Esophagus (tissue), 2 donors: ENCODE measurements at regions not wholly inside any gene's neighbourhood (a gene's known extent, or its start where the extent isn't known, plus 50 kb on each side); places are given as distances from the start of the nearest gene placed in this dataset.

ENCODE experiments used
- H3K27ac ChIP-seq, 2 donors: one replicate each; pipeline ENCODE4 v1.5.1; 2013; ENCODE audit warnings: low read depth in 2 of 2, mild to moderate bottlenecking in 2 of 2, inconsistent platforms in 1 of 2, low read length in 1 of 2, moderate library complexity in 1 of 2
- H3K27me3 ChIP-seq, 2 donors: one replicate each; pipeline ENCODE4 v1.6.1; 2013; ENCODE audit warnings: low read length in 2 of 2, control low read depth in 1 of 2, mild to moderate bottlenecking in 1 of 2; ENCODE audit not compliant: insufficient read depth in 2 of 2, control insufficient read depth in 1 of 2
- H3K36me3 ChIP-seq, 2 donors: one replicate each; pipeline ENCODE4 v1.6.1; 2013; ENCODE audit warnings: low read length in 1 of 2; ENCODE audit not compliant: control insufficient read depth in 2 of 2, insufficient read depth in 2 of 2
- H3K4me1 ChIP-seq, 2 donors: one replicate each; pipeline ENCODE4 v1.6.1; 2013; ENCODE audit warnings: low read length in 1 of 2; ENCODE audit not compliant: control insufficient read depth in 2 of 2, insufficient read depth in 2 of 2
- H3K4me3 ChIP-seq, 2 donors: one replicate each; pipeline ENCODE4 v1.5.1; 2013; ENCODE audit warnings: low read length in 2 of 2, mild to moderate bottlenecking in 2 of 2, low read depth in 1 of 2, moderate library complexity in 1 of 2
- H3K9me3 ChIP-seq, 2 donors: one replicate each; pipeline ENCODE4 v1.6.1; 2013; ENCODE audit warnings: mild to moderate bottlenecking in 2 of 2, low read depth in 1 of 2, low read length in 1 of 2, moderate library complexity in 1 of 2; ENCODE audit not compliant: control insufficient read depth in 2 of 2, insufficient read depth in 1 of 2
- WGBS, 2 donors: extraction: QIAGEN DNeasy Blood & Tissue Kit; methylation state at CpG; one replicate each; pipeline ENCODE4 v1.1.7; 2013; 5-methylcytosine and 5-hydroxymethylcytosine counted together
- donor health status: healthy with polysubstance abuse.
- donor health status: Bipolar disorder and iron deficiency.

- no peak overlapping the region for H3K4me3 ChIP-seq
- no peaks in the 10 kb centered on the region for H3K36me3 ChIP-seq
- no peak overlapping the region for H3K27ac ChIP-seq
- no peaks in the 10 kb centered on the region for H3K27me3 ChIP-seq
- no peaks in the 10 kb centered on the region for H3K9me3 ChIP-seq
- WGBS, 2 donors = 34 to 40% methylated on average over 4 of the region's 4 CpGs
- H3K4me1 ChIP-seq = no peaks in the 10 kb centered on the region
Observed at GRCh38 chr20:40080041-40080652, 608.9 kb downstream of the MAFB start.

DNA sequence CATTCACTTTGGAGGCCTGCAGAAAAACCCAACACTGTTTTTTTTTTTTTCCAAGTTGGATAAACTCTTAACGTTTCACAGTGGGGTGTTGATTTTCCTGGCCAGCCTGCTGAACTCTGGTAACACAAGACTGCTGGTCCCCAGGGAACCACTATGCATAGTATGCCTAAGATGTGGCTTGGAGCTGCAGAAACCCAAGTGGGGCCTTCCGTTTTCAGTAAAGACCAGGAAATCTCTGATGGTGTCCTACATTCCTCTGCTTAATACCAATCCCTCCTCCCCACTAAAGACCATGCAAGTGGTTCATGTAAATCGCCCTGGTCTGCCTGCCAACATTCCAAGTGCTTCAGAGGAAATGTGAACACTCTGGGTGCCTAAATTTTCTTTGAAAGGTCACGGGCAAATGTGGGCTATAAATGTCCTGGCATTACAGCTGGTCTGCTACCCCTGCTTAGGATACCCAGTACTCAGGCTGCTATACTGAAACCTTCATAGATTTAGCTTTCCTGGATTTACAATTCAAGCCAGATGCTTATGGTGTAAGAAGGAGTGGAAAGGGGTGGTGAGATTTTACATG, 615.4 kb downstream of the MAFB start:
- Histone ChIP-seq H3K9me3 (peaks cover 0 to 4% of the 10 kb centered on the region in 2 donors), H3K4me1 (no peaks in the 10 kb centered on the region), H3K36me3 (no peaks in the 10 kb centered on the region), H3K27ac (no peak overlapping the region), H3K27me3 (no peaks in the 10 kb centered on the region), H3K4me3 (no peak overlapping the region)
- WGBS, 2 donors = 44 to 50% methylated on average over 4 of the region's 4 CpGs

GRCh38 chr20:40072907-40073306, 616.1 kb downstream of the MAFB start:
- H3K9me3 ChIP-seq = peaks cover 0 to 4% of the 10 kb centered on the region in 2 donors
- H3K36me3 ChIP-seq = no peaks in the 10 kb centered on the region
- 92 to 94% methylated on average over 2 of the region's 2 CpGs for WGBS, 2 donors
- no peaks in the 10 kb centered on the region for H3K4me1 ChIP-seq
- no peaks in the 10 kb centered on the region for H3K27me3 ChIP-seq
- no peak overlapping the region for H3K4me3 ChIP-seq
- no peak overlapping the region for H3K27ac ChIP-seq

DNA sequence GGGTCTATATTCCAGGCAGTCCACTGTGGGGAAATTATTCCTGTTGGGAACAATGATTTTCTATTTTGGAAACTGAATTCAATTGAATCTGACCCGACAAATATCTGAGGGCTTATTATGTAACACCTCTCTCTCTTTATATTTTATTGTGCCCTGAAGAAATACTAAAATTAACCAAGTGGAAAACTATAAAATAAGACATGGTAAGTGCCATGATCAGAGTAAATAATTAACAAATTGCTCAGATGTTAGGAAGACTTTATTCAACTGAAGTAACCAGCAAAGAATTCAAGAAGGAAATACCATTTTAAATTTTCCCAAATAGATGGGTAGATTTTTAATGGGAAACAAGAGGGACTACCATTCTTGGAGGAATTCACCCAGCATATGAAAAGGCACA, 632.9 kb downstream of the MAFB start:
- 46 to 72% methylated on average over 1 of the region's 1 CpG for WGBS, 2 donors
- H3K9me3 ChIP-seq = peaks cover 0 to 5% of the 10 kb centered on the region in 2 donors
- H3K27ac ChIP-seq = no peak overlapping the region
- no peaks in the 10 kb centered on the region for H3K27me3 ChIP-seq
- H3K4me1 ChIP-seq = no peaks in the 10 kb centered on the region
- H3K4me3 ChIP-seq = no peak overlapping the region
- H3K36me3 ChIP-seq = no peaks in the 10 kb centered on the region

DNA sequence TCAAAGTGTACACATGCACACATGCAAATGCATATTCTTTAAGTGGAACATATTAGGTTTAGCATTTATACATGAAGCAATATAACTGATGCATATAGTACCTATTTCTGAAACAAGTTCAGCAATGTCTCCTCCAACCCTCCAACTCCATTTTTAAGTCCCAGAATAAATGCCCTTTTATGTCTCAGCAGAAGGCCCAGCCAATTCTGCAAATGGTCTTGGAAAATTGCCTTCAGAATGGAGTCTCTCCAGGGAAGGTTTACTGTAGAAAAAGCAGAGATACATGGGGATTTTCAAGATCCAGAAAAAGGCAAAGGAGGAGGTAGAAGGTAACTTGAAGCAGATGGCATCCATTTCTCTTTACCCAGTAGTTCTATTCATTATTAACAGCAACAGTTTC, 633.3 kb downstream of the MAFB start:
- Histone ChIP-seq H3K4me3 (no peak overlapping the region), H3K27me3 (no peaks in the 10 kb centered on the region)

DNA sequence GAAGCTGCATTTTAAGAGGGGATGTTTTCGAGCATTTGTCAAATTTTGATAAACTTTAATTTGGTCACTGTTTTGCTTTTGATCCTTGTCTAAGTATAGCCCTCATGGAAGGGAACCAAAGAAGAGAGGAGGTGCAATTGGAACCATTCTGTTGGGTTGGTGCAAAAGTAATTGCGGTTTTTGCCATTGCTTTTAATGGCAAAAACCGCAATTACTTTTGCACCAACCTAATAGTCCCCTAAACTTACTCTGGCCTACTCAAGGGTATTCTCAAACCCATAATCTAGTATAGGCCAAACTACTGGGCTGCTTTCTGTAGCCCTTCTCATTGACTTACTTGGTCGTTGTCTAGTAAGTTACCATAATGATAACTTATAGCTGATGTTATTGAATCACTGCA, 634.7 kb downstream of the MAFB start:
- Histone ChIP-seq H3K36me3 (no peaks in the 10 kb centered on the region), H3K9me3 (no peaks in the 10 kb centered on the region), H3K27me3 (no peaks in the 10 kb centered on the region), H3K4me3 (no peak overlapping the region), H3K27ac (no peak overlapping the region), H3K4me1 (no peaks in the 10 kb centered on the region)
- 68 to 83% methylated on average over 4 of the region's 4 CpGs for WGBS, 2 donors

More for the DNA sequence above, 633.3 kb downstream of the MAFB start:
- no peaks in the 10 kb centered on the region for H3K4me1 ChIP-seq
- H3K9me3 ChIP-seq = peaks cover 0 to under 1% of the 10 kb centered on the region in 2 donors
- H3K27ac ChIP-seq = no peak overlapping the region
- no peaks in the 10 kb centered on the region for H3K36me3 ChIP-seq

DNA sequence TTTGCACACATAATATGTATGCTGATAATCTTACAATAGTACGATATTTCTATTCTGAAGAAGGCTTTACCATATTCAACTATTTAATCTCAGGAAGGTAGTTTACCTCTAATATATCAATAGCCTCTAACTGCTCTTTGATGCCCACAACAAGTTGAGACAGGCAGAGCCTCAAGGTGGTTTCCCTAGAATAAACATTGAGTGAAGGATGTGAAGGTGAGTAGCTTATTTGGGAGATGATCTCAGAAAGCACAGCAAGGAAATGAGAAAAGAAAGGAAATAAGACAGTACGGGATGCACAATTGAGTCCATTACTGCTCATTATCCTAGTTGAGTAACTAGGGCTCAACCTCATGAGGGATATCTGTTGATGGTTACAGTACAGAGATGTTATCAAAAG, 638.4 kb downstream of the MAFB start:
- 51 to 71% methylated on average over 2 of the region's 2 CpGs for WGBS, 2 donors
- no peaks in the 10 kb centered on the region for H3K27me3 ChIP-seq

DNA sequence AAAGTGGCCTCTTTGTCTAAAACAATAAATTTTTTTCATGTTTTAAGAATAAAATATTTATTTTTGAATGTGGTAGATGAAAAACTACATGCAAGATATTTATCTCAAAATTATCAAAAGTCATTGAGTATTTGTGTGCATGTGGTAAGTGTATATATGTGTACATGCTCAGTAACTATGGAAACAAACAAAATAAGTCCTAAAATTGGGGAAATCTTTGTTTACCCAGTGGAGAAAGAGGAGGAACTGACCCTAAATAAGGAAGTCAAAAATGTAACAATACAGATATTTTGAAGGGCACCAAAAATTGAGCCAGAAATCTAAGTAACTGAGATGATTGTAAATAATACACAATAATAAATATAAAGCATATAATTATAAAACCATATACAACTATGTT, 639.2 kb downstream of the MAFB start:
- H3K27ac ChIP-seq = no peak overlapping the region
- H3K4me1 ChIP-seq = no peaks in the 10 kb centered on the region
- H3K4me3 ChIP-seq = no peak overlapping the region
- H3K9me3 ChIP-seq = no peaks in the 10 kb centered on the region
- no peaks in the 10 kb centered on the region for H3K36me3 ChIP-seq
- H3K27me3 ChIP-seq = no peaks in the 10 kb centered on the region

More for the DNA sequence above, 638.4 kb downstream of the MAFB start:
- H3K4me1 ChIP-seq = no peaks in the 10 kb centered on the region
- no peak overlapping the region for H3K4me3 ChIP-seq
- H3K36me3 ChIP-seq = no peaks in the 10 kb centered on the region
- no peak overlapping the region for H3K27ac ChIP-seq
- H3K9me3 ChIP-seq = no peaks in the 10 kb centered on the region

DNA sequence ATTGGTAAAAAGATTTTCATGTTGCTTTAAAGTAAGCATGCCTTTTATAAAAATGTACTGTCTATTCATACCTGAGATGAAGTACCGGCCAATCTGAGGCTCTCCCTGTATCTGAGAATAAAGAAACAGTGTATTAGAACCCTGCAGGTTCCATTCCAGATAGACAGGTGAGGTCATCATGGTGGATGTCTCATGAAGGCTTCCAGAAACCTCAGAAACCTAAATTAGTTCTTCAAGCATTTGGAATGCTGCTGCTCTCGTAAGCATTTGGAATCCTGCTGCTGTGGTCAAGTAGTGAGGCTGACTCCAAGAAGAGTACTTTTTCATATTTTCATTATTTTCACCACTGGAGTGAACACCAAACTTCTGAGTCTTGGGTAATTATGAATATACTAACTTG, 642.3 kb downstream of the MAFB start:
- H3K4me3 ChIP-seq = no peak overlapping the region
- no peak overlapping the region for H3K27ac ChIP-seq
- no peaks in the 10 kb centered on the region for H3K27me3 ChIP-seq
- no peaks in the 10 kb centered on the region for H3K9me3 ChIP-seq
- WGBS, 2 donors = 93 to 96% methylated on average over 2 of the region's 2 CpGs
- no peaks in the 10 kb centered on the region for H3K36me3 ChIP-seq
- H3K4me1 ChIP-seq = no peaks in the 10 kb centered on the region

DNA sequence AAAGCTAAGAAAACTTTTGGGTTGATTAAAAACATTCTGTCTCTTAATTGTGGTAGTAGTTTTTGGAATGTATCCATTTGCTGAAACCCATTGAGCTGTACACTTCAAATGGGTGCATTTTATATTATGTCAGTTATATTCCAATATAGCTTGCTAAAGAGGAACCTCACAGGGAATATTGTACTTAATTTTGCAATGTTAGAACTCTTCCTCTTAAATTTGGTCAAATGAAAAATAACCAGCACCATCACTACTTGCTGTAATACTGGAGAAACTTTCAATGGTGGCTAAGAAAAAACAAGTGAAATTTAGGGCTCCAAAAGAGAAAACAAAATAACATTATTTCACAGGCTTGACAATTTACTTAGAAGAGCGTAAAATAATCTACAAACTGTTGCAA, 651.5 kb downstream of the MAFB start:
- no peak overlapping the region for H3K27ac ChIP-seq
- no peak overlapping the region for H3K4me3 ChIP-seq
- WGBS, 2 donors = 81 to 90% methylated on average over 1 of the region's 1 CpG
- H3K9me3 ChIP-seq = no peaks in the 10 kb centered on the region
- no peaks in the 10 kb centered on the region for H3K27me3 ChIP-seq
- no peaks in the 10 kb centered on the region for H3K4me1 ChIP-seq
- H3K36me3 ChIP-seq = no peaks in the 10 kb centered on the region
